DOHH2 (cell line): ENCODE measurements at regions not wholly inside any gene's neighbourhood (a gene's known extent, or its start where the extent isn't known, plus 50 kb on each side); places are given as distances from the start of the nearest gene placed in this dataset.

Experiments
- CTCF ChIP-seq: fragments of 200-600 bp; sonication (generic); IDR thresholded peaks from one replicate; pipeline ENCODE4 v1.5.1; 2014; ENCODE audit warnings: antibody characterized with exemption, mild to moderate bottlenecking, low read depth, low read length; ENCODE audit not compliant: poor library complexity, severe bottlenecking
- EZH2phosphoT487 ChIP-seq: fragments of 200-600 bp; sonication (generic); IDR thresholded peaks from 2 replicates; pipeline ENCODE4 v1.6.1; 2017; ENCODE audit warnings: borderline replicate concordance, mild to moderate bottlenecking, antibody characterized with exemption, low read length, moderate library complexity, mixed read lengths

GRCh38 chr2:56757884-56758545, 574.2 kb downstream of the CCDC85A start:
- TF ChIP-seq CTCF (no peak), EZH2phosphoT487 (no peak)
